ENCODE measurements at regions not wholly inside any gene's neighbourhood (a gene's known extent, or its start where the extent isn't known, plus 50 kb on each side); places are given as distances from the start of the nearest gene placed in this dataset.
A peak's percentile ranks its signal among the peaks of the same experiment; 100 is the strongest.

- Histone ChIP-seq H3K79me2 (ENCODE audit: low read length) (no peaks in the 10 kb centered on the region), H3K4me1 (ENCODE audit: low read length) (no peaks in the 10 kb centered on the region), H2AFZ (ENCODE audit: low read depth, low read length) (no peak overlapping the region), H3K9ac (ENCODE audit: low read length) (no peak overlapping the region), H3K4me3 (ENCODE audit: low read length) (no peak overlapping the region), H3K9me3 (ENCODE audit: insufficient read depth, low read length) (no peaks in the 10 kb centered on the region), H3K27ac (ENCODE audit: low read length) (no peak overlapping the region), H3K4me2 (ENCODE audit: low read length) (no peak overlapping the region), H3K36me3 (replicated peaks; ENCODE audit: low read depth, low read length) (no peaks in the 10 kb centered on the region), H4K20me1 (ENCODE audit: insufficient read depth, low read length) (no peaks in the 10 kb centered on the region), H3K27me3 (ENCODE audit: low read depth, low read length) (peaks cover 16% of the 10 kb centered on the region; the same call in 1 of the 2 replicates)
- TF ChIP-seq, protein P1, sequence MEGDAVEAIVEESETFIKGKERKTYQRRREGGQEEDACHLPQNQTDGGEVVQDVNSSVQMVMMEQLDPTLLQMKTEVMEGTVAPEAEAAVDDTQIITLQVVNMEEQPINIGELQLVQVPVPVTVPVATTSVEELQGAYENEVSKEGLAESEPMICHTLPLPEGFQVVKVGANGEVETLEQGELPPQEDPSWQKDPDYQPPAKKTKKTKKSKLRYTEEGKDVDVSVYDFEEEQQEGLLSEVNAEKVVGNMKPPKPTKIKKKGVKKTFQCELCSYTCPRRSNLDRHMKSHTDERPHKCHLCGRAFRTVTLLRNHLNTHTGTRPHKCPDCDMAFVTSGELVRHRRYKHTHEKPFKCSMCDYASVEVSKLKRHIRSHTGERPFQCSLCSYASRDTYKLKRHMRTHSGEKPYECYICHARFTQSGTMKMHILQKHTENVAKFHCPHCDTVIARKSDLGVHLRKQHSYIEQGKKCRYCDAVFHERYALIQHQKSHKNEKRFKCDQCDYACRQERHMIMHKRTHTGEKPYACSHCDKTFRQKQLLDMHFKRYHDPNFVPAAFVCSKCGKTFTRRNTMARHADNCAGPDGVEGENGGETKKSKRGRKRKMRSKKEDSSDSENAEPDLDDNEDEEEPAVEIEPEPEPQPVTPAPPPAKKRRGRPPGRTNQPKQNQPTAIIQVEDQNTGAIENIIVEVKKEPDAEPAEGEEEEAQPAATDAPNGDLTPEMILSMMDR (IDR thresholded peaks at IDR 0.05; ENCODE audit: low read depth, low read length) = no peak
- TF ChIP-seq EZH2phosphoT487 (IDR thresholded peaks at IDR 0.05; ENCODE audit: low read depth) = no peak
Measured at GRCh38 chr9:71506821-71507220, 261.5 kb downstream of the CEMIP2 start.

GRCh38 chr9:71504636-71505035 lies 263.7 kb downstream of the CEMIP2 start:
- Histone ChIP-seq H2AFZ (ENCODE audit: low read depth, low read length) (no peak overlapping the region), H4K20me1 (ENCODE audit: insufficient read depth, low read length) (no peaks in the 10 kb centered on the region), H3K27ac (ENCODE audit: low read length) (no peak overlapping the region), H3K9me3 (ENCODE audit: insufficient read depth, low read length) (no peaks in the 10 kb centered on the region), H3K36me3 (replicated peaks; ENCODE audit: low read depth, low read length) (no peaks in the 10 kb centered on the region), H3K9ac (ENCODE audit: low read length) (no peak overlapping the region), H3K27me3 (ENCODE audit: low read depth, low read length) (peaks cover 16% of the 10 kb centered on the region; the same call in 1 of the 2 replicates), H3K4me2 (ENCODE audit: low read length) (no peak overlapping the region), H3K4me3 (ENCODE audit: low read length) (no peak overlapping the region), H3K79me2 (ENCODE audit: low read length) (no peaks in the 10 kb centered on the region), H3K4me1 (ENCODE audit: low read length) (no peaks in the 10 kb centered on the region)
- TF ChIP-seq, protein P1 (IDR thresholded peaks at IDR 0.05; ENCODE audit: low read depth, low read length) = no peak
- no peak for TF ChIP-seq EZH2phosphoT487 (IDR thresholded peaks at IDR 0.05; ENCODE audit: low read depth)

- no peak overlapping the region for H3K9ac ChIP-seq (ENCODE audit: low read length)
- no peak overlapping the region for H3K4me2 ChIP-seq (ENCODE audit: low read length)
- H3K27me3 ChIP-seq (ENCODE audit: low read depth, low read length) = no peaks in the 10 kb centered on the region
- no peaks in the 10 kb centered on the region for H3K79me2 ChIP-seq (ENCODE audit: low read length)
- H3K4me1 ChIP-seq (ENCODE audit: low read length) = no peaks in the 10 kb centered on the region
- H4K20me1 ChIP-seq (ENCODE audit: insufficient read depth, low read length) = no peaks in the 10 kb centered on the region
- TF ChIP-seq EZH2phosphoT487 (IDR thresholded peaks at IDR 0.05; ENCODE audit: low read depth) = no peak
- TF ChIP-seq, protein P1 (IDR thresholded peaks at IDR 0.05; ENCODE audit: low read depth, low read length) = no peak
- no peaks in the 10 kb centered on the region for H3K36me3 ChIP-seq (replicated peaks; ENCODE audit: low read depth, low read length)
- no peaks in the 10 kb centered on the region for H3K9me3 ChIP-seq (ENCODE audit: insufficient read depth, low read length)
- no peak overlapping the region for H3K27ac ChIP-seq (ENCODE audit: low read length)
- no peak overlapping the region for H2AFZ ChIP-seq (ENCODE audit: low read depth, low read length)
- H3K4me3 ChIP-seq (ENCODE audit: low read length) = no peak overlapping the region
Measured at GRCh38 chr9:71498691-71499090, 269.6 kb downstream of the CEMIP2 start.

DNA sequence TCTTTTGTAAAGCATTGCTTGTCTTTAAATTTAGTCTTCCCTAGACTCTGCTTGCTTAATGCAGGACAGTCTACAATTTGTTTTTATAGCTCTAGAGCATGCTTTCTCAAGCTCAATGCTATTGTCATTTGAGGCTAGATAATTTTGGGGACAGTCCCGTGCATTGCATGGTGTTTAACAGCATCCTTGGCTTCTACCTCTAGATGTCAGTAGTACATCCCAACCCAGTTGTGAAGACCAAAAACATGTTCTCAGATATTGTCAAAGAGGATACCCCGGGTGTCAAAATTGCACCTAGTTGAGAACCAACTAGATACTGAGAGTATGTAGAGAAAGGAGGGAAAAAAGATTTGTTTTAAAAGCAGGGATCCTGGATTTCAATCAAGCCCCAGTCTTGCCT lies 277.5 kb downstream of the CEMIP2 start:
- Histone ChIP-seq H3K4me2 (ENCODE audit: low read length) (no peak overlapping the region), H2AFZ (ENCODE audit: low read depth, low read length) (no peak overlapping the region), H3K4me3 (ENCODE audit: low read length) (no peak overlapping the region), H3K27ac (ENCODE audit: low read length) (no peak overlapping the region), H3K4me1 (ENCODE audit: low read length) (no peaks in the 10 kb centered on the region), H3K79me2 (ENCODE audit: low read length) (no peaks in the 10 kb centered on the region), H3K9ac (ENCODE audit: low read length) (no peak overlapping the region), H4K20me1 (ENCODE audit: insufficient read depth, low read length) (no peaks in the 10 kb centered on the region), H3K27me3 (ENCODE audit: low read depth, low read length) (peaks cover 10% of the 10 kb centered on the region), H3K9me3 (ENCODE audit: insufficient read depth, low read length) (no peaks in the 10 kb centered on the region), H3K36me3 (replicated peaks; ENCODE audit: low read depth, low read length) (no peaks in the 10 kb centered on the region)
- TF ChIP-seq, protein P1 (IDR thresholded peaks at IDR 0.05; ENCODE audit: low read depth, low read length) = peak; percentile 54
- TF ChIP-seq EZH2phosphoT487 (IDR thresholded peaks at IDR 0.05; ENCODE audit: low read depth) = no peak

All from OCI-LY3 (cell line).